Retinal pigment epithelial cell (primary cell): ENCODE measurements at regions not wholly inside any gene's neighbourhood (a gene's known extent, or its start where the extent isn't known, plus 50 kb on each side); places are given as distances from the start of the nearest gene placed in this dataset.

ENCODE experiments used
- DNase-seq: peaks from one replicate; pipeline ENCODE4 v3.0.0-alpha.2; 2010; ENCODE audit warnings: low read depth
- H3K4me3 ChIP-seq: 2 replicates; pipeline ENCODE4 v1.5.1; 2011; ENCODE audit warnings: mild to moderate bottlenecking, low read length, control low read depth, moderate library complexity
- TF ChIP-seq, protein P1 (sequence below): conservative IDR thresholded peaks from 2 replicates; pipeline ENCODE4 v1.5.1; 2011; ENCODE audit warnings: low read depth, low read length, control low read depth, inconsistent platforms

DNA sequence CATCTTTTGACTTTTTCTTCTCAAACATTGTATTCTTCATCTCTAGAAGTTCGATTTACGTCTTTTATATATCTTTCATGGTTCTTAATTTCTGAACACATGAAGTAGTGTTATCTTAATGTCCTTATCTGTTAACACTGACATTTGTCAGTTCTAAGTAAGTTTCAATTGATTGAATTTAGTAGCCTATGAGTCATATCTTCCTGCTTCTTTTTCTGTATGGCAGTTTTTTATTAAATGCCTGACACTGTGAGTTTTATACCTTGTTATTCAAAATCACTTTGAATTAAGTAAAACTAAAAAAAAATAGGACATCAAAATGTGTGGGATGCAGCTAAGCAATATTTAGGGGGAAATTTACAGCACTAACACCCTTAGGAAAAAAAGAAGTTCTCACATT is 707.0 kb upstream of the ACO1 start:
- no peak for DNase-seq
- TF ChIP-seq, protein P1, sequence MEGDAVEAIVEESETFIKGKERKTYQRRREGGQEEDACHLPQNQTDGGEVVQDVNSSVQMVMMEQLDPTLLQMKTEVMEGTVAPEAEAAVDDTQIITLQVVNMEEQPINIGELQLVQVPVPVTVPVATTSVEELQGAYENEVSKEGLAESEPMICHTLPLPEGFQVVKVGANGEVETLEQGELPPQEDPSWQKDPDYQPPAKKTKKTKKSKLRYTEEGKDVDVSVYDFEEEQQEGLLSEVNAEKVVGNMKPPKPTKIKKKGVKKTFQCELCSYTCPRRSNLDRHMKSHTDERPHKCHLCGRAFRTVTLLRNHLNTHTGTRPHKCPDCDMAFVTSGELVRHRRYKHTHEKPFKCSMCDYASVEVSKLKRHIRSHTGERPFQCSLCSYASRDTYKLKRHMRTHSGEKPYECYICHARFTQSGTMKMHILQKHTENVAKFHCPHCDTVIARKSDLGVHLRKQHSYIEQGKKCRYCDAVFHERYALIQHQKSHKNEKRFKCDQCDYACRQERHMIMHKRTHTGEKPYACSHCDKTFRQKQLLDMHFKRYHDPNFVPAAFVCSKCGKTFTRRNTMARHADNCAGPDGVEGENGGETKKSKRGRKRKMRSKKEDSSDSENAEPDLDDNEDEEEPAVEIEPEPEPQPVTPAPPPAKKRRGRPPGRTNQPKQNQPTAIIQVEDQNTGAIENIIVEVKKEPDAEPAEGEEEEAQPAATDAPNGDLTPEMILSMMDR = no peak
- no peak overlapping the region for H3K4me3 ChIP-seq

DNA sequence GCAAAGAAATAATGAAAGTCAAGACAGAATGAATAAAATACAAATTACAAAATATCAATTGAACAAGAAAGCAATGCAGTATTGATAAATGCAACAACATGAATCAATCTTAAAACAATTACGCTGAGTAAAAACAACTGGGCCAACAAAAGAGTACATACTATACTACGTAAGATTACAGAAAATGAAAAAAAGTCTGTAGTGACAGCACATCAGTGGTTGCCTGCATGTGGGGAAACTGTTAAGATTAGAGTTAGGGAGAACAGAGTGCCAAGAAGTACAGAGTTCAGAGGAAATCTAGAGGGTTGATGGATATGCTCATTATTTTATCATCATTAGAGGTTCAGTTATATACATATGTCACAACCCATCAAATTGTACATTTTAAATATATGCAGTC is 706.6 kb upstream of the ACO1 start:
- H3K4me3 ChIP-seq = no peak overlapping the region
- TF ChIP-seq, protein P1 = no peak
- DNase-seq = no peak

DNA sequence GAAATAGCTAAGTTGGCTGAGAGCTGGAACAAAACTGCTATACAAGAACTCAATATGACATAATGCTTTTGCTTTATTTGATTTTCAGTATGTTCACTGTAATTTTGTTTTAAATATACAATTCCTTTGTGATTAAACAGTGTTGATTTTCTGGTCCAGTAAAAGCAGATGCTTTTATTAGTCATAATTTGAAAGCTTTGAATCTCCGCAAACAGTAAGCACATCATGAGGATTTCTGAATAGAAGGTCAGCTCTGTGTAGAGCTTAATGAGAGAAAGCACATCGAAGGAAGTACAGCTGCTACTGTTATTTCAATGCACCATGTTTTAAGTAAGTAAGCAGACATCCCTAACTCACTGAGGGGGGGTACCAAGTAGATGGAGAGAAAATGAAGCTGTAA is 701.3 kb upstream of the ACO1 start:
- TF ChIP-seq, protein P1 = no peak
- no peak overlapping the region for H3K4me3 ChIP-seq
- no peak for DNase-seq

DNA sequence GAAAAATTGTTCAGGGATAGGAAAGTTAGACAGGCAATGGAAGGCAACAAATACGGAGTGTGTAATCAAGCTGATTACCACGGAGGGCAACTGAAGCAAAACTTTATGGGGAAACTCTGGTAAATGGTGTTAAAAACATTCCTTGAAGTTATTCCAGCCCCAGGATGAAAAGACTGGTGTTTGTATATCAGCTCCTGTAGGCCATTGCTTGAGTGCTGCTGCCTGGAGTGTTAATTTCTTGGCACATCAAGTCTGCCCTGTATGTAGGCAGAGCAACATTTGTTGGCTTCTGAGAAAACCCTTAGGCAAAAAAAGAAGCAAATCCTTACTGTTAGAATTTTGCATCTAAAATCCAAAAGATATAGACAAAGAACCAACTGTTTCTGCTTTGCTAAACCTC is 686.5 kb upstream of the ACO1 start:
- TF ChIP-seq, protein P1 = no peak
- H3K4me3 ChIP-seq = no peak overlapping the region
- no peak for DNase-seq

DNA sequence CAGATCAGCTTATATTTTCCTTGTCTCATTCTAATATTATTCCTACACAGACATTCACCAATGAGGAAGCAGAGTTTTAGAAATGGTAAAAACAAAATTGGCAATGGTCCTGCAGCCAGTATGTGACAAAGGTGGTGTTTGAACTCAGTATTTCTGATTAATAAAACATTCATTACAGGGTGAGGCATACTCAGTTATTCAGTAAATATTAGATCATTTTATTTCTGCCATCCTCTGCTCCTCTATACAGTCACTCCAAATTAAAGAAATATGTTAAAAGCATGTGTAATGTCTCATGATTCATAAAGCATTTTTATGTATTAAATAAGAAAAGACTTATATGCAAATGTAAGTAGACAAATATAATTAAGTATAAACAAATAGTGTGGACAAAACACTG is 684.6 kb upstream of the ACO1 start:
- no peak for DNase-seq
- TF ChIP-seq, protein P1 = no peak
- no peak overlapping the region for H3K4me3 ChIP-seq

DNA sequence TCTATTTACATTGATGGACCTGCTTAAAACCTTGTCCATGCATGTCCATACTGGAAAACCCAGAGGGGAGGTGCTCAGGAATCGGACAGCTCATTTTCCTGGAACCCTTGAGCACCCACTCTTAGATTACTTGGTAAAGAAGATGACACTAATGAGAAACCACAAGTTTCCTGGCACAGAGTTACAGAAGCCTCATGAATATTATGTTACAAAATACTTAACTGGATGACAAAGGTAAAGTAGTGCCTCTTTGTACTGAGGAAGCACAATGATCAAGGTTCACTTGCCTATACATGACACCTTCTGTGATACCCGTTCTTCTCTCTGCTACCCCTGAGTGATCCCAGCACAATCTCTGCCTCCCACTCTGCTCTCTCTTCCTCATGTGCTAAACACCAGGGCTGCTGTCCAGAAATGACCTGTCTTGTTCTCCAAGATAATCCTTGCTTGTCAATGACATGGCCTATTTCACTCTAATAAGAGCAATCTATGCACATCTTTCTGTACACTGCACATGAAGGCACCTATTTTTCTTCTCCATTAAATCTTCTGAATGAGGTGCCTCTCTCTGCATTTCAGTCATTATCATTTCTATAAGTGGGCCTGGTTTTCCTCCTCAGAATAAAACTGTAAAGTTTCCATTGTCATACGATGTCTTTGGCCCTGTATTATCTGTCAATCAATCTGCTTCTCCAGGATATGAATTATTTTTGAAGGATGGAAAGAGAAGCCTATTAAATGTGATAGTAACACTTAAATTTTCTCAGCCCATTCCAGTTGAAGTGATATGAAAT is 684.0 kb upstream of the ACO1 start:
- TF ChIP-seq, protein P1 = no peak
- no peak for DNase-seq

DNA sequence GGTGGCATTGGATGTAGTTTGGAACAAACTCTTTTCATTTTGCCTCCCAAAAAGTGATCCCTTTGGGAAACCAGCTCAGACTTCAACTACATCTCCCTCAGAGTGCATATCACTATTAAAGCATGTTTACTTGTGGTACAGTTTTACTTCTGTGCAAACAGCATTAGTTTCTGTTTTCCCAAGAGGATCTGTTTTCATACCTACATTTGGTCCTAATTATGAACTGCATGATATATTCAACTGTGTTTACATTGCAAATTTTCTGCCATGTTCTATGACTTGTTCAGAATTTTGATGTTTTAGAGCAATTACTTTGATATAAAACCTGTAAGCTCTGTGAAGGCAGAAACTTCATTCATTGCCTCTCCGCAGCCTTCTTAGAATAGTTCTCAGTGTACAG is 681.5 kb upstream of the ACO1 start:
- DNase-seq = no peak
- H3K4me3 ChIP-seq = no peak overlapping the region
- TF ChIP-seq, protein P1 = no peak

More for the DNA sequence above, 684.0 kb upstream of the ACO1 start:
- no peak overlapping the region for H3K4me3 ChIP-seq
